ENCODE measurements at regions not wholly inside any gene's neighbourhood (a gene's known extent, or its start where the extent isn't known, plus 50 kb on each side); places are given as distances from the start of the nearest gene placed in this dataset.

DNA sequence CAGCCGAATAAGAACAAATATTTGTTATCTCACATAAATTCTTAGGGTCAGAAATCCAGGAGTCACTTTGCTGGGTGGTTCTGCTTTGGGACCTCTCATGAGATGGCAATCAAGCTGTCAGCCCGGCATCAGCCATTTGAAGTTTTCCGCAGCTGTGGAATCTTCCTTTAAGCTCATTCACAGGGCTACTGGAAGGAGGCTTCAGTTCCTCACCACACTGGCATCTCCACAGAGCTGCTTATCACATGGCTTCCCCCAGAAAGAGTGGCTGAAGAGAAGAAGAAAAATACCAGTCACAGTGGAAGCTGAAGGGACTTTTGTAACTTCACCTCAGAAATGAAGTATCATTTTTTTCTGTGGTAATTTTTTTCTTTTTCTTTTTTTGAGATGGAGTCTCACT lies 267.7 kb downstream of the CHL1 start:
- no peak for TF ChIP-seq RFX5 (IDR thresholded peaks at IDR 0.05; ENCODE audit: borderline replicate concordance, low read depth, low read length)
- no peak for TF ChIP-seq CBX5 (IDR thresholded peaks at IDR 0.05; ENCODE audit: low read depth, low read length)
- no peak for TF ChIP-seq CTCF (IDR thresholded peaks at IDR 0.05; ENCODE audit: control extremely low read depth in 1 of 3, insufficient read depth in 1 of 3, low read depth in 1 of 3, low read length in 3 of 3)
- no peak for TF ChIP-seq EZH2 (IDR thresholded peaks at IDR 0.05; ENCODE audit: low read depth, low read length, severe bottlenecking)
- no peak for TF ChIP-seq JUN (IDR thresholded peaks at IDR 0.05; ENCODE audit: low read depth, low read length)
- TF ChIP-seq, protein P1, sequence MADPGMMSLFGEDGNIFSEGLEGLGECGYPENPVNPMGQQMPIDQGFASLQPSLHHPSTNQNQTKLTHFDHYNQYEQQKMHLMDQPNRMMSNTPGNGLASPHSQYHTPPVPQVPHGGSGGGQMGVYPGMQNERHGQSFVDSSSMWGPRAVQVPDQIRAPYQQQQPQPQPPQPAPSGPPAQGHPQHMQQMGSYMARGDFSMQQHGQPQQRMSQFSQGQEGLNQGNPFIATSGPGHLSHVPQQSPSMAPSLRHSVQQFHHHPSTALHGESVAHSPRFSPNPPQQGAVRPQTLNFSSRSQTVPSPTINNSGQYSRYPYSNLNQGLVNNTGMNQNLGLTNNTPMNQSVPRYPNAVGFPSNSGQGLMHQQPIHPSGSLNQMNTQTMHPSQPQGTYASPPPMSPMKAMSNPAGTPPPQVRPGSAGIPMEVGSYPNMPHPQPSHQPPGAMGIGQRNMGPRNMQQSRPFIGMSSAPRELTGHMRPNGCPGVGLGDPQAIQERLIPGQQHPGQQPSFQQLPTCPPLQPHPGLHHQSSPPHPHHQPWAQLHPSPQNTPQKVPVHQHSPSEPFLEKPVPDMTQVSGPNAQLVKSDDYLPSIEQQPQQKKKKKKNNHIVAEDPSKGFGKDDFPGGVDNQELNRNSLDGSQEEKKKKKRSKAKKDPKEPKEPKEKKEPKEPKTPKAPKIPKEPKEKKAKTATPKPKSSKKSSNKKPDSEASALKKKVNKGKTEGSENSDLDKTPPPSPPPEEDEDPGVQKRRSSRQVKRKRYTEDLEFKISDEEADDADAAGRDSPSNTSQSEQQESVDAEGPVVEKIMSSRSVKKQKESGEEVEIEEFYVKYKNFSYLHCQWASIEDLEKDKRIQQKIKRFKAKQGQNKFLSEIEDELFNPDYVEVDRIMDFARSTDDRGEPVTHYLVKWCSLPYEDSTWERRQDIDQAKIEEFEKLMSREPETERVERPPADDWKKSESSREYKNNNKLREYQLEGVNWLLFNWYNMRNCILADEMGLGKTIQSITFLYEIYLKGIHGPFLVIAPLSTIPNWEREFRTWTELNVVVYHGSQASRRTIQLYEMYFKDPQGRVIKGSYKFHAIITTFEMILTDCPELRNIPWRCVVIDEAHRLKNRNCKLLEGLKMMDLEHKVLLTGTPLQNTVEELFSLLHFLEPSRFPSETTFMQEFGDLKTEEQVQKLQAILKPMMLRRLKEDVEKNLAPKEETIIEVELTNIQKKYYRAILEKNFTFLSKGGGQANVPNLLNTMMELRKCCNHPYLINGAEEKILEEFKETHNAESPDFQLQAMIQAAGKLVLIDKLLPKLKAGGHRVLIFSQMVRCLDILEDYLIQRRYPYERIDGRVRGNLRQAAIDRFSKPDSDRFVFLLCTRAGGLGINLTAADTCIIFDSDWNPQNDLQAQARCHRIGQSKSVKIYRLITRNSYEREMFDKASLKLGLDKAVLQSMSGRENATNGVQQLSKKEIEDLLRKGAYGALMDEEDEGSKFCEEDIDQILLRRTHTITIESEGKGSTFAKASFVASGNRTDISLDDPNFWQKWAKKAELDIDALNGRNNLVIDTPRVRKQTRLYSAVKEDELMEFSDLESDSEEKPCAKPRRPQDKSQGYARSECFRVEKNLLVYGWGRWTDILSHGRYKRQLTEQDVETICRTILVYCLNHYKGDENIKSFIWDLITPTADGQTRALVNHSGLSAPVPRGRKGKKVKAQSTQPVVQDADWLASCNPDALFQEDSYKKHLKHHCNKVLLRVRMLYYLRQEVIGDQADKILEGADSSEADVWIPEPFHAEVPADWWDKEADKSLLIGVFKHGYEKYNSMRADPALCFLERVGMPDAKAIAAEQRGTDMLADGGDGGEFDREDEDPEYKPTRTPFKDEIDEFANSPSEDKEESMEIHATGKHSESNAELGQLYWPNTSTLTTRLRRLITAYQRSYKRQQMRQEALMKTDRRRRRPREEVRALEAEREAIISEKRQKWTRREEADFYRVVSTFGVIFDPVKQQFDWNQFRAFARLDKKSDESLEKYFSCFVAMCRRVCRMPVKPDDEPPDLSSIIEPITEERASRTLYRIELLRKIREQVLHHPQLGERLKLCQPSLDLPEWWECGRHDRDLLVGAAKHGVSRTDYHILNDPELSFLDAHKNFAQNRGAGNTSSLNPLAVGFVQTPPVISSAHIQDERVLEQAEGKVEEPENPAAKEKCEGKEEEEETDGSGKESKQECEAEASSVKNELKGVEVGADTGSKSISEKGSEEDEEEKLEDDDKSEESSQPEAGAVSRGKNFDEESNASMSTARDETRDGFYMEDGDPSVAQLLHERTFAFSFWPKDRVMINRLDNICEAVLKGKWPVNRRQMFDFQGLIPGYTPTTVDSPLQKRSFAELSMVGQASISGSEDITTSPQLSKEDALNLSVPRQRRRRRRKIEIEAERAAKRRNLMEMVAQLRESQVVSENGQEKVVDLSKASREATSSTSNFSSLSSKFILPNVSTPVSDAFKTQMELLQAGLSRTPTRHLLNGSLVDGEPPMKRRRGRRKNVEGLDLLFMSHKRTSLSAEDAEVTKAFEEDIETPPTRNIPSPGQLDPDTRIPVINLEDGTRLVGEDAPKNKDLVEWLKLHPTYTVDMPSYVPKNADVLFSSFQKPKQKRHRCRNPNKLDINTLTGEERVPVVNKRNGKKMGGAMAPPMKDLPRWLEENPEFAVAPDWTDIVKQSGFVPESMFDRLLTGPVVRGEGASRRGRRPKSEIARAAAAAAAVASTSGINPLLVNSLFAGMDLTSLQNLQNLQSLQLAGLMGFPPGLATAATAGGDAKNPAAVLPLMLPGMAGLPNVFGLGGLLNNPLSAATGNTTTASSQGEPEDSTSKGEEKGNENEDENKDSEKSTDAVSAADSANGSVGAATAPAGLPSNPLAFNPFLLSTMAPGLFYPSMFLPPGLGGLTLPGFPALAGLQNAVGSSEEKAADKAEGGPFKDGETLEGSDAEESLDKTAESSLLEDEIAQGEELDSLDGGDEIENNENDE (IDR thresholded peaks at IDR 0.05; ENCODE audit: insufficient replicate concordance, low read length) = no peak
- no peak for TF ChIP-seq POLR2A (IDR thresholded peaks at IDR 0.05; ENCODE audit: control extremely low read depth in 1 of 2, low read depth in 2 of 2, low read length in 2 of 2)
- TF ChIP-seq RXRA (IDR thresholded peaks at IDR 0.05; ENCODE audit: insufficient read depth, low read depth, low read length) = no peak
- no peak for TF ChIP-seq FOSL1 (IDR thresholded peaks at IDR 0.05; ENCODE audit: insufficient read depth, low read depth, low read length)
- no peak for TF ChIP-seq SIN3A (conservative IDR thresholded peaks at IDR 0.05 in 1 of 2, IDR thresholded peaks at IDR 0.05 in 1 of 2; ENCODE audit: low read depth in 1 of 2, low read length in 2 of 2)
- no peak for TF ChIP-seq TAF7 (optimal IDR thresholded peaks at IDR 0.05; ENCODE audit: borderline replicate concordance, low read depth, low read length)

Data from H1 (cell line).